Smooth muscle cell (in vitro differentiated cells): ENCODE measurements at regions not wholly inside any gene's neighbourhood (a gene's known extent, or its start where the extent isn't known, plus 50 kb on each side); places are given as distances from the start of the nearest gene placed in this dataset.

Source experiments
- DNase-seq: peaks from one replicate; lab custom pipeline; 2025; ENCODE audit not compliant: unreplicated experiment; lab: John Stamatoyannopoulos, UW
- H2AFZ ChIP-seq: fragments of 200-600 bp; sonication (generic); 2 replicates; pipeline ENCODE4 v1.6.0; 2016; ENCODE audit warnings: antibody characterized with exemption, low read depth, mild to moderate bottlenecking
- H3F3A ChIP-seq: fragments of 200-600 bp; sonication (generic); 2 replicates; pipeline ENCODE4 v1.6.0; 2017; ENCODE audit warnings: antibody characterized with exemption, low read depth
- H3K27ac ChIP-seq: fragments of 200-600 bp; sonication (generic); 2 replicates; pipeline ENCODE4 v1.5.1; 2016; ENCODE audit warnings: low read depth, mild to moderate bottlenecking
- H3K27me3 ChIP-seq: fragments of 200-600 bp; sonication (generic); 2 replicates; pipeline ENCODE4 v1.6.1; 2016; ENCODE audit warnings: low read depth, mild to moderate bottlenecking
- H3K36me3 ChIP-seq: fragments of 200-600 bp; sonication (generic); 2 replicates; pipeline ENCODE4 v1.5.1; 2016; ENCODE audit warnings: low read depth
- H3K4me1 ChIP-seq: fragments of 200-600 bp; sonication (generic); 2 replicates; pipeline ENCODE4 v1.5.1; 2016; ENCODE audit warnings: low read depth
- H3K4me2 ChIP-seq: fragments of 200-600 bp; sonication (generic); 2 replicates; pipeline ENCODE4 v1.6.0; 2016; ENCODE audit warnings: mild to moderate bottlenecking
- H3K4me3 ChIP-seq: fragments of 200-600 bp; sonication (generic); 2 replicates; pipeline ENCODE4 v1.5.1; 2016; ENCODE audit warnings: mild to moderate bottlenecking
- H3K79me2 ChIP-seq: fragments of 200-600 bp; sonication (generic); 2 replicates; pipeline ENCODE4 v1.6.0; 2016; ENCODE audit warnings: low read depth, mild to moderate bottlenecking
- H3K9ac ChIP-seq: fragments of 200-600 bp; sonication (generic); 2 replicates; pipeline ENCODE4 v1.6.0; 2016; ENCODE audit warnings: low read depth
- H3K9me3 ChIP-seq: fragments of 200-600 bp; sonication (generic); replicated peaks from 2 replicates; pipeline ENCODE4 v1.5.1; 2016; ENCODE audit warnings: low read depth
- H4K20me1 ChIP-seq: fragments of 200-600 bp; sonication (generic); 2 replicates; pipeline ENCODE4 v1.6.0; 2016; ENCODE audit warnings: low read depth
- CTCF ChIP-seq: fragments of 200-600 bp; sonication (generic); IDR thresholded peaks from 2 replicates; pipeline ENCODE4 v1.5.1; 2017; ENCODE audit warnings: borderline replicate concordance, mild to moderate bottlenecking, antibody characterized with exemption; ENCODE audit not compliant: insufficient read depth, poor library complexity, severe bottlenecking
- WGBS: methylation state at CpG from one replicate; pipeline ENCODE4 v1.1.7; 2016; ENCODE audit warnings: low lambda C conversion rate; 5-methylcytosine and 5-hydroxymethylcytosine counted together

- Histone ChIP-seq H3K79me2 (no peaks in the 10 kb centered on the region), H3K4me2 (no peak overlapping the region), H3K9me3 (no peaks in the 10 kb centered on the region), H3K27ac (no peak overlapping the region), H2AFZ (peak overlapping the region; percentile 60), H3K36me3 (no peaks in the 10 kb centered on the region), H4K20me1 (no peaks in the 10 kb centered on the region), H3K27me3 (no peaks in the 10 kb centered on the region), H3K4me1 (no peaks in the 10 kb centered on the region), H3K4me3 (no peak overlapping the region), H3K9ac (no peak overlapping the region), H3F3A (no peaks in the 10 kb centered on the region)
- TF ChIP-seq CTCF = no peak
- WGBS = 32% methylated on average over 6 of the region's 6 CpGs
- DNase-seq = no peak
Measured at GRCh38 chr2:136376798-136377211, 258.9 kb upstream of the CXCR4 start.

DNA sequence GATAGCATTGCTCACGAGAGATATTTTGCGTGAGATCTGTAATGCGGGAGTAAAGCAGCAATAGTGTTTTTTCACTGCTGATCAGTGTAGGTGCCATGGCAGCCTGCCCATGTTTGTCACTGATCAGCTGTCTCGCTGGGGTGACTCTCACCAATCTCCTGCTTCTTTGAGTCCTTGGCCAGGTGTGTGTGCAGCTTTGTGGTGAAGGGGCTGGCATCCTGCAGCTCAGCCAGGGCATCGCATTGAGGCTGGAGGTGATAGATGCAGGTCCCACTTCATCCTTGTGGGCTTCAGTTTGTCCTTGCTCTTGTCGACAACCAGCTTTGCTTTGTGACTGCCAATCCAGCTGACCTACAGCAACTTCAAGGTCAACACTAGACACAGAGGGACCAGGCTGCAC is 258.3 kb upstream of the CXCR4 start:
- no peak for TF ChIP-seq CTCF
- WGBS = 96% methylated on average over 6 of the region's 6 CpGs
- H3K27me3 ChIP-seq = no peaks in the 10 kb centered on the region
- H4K20me1 ChIP-seq = no peaks in the 10 kb centered on the region
- no peak overlapping the region for H3K4me3 ChIP-seq
- H3K4me2 ChIP-seq = no peak overlapping the region
- no peaks in the 10 kb centered on the region for H3K9me3 ChIP-seq
- DNase-seq = no peak
- H3F3A ChIP-seq = no peaks in the 10 kb centered on the region
- no peak overlapping the region for H3K9ac ChIP-seq
- no peaks in the 10 kb centered on the region for H3K4me1 ChIP-seq
- no peaks in the 10 kb centered on the region for H3K79me2 ChIP-seq
- H3K27ac ChIP-seq = no peak overlapping the region
- H3K36me3 ChIP-seq = no peaks in the 10 kb centered on the region
- H2AFZ ChIP-seq = peak overlapping the region; percentile 59

- Histone ChIP-seq H3K9me3 (no peaks in the 10 kb centered on the region), H3K4me1 (no peaks in the 10 kb centered on the region), H3K79me2 (no peaks in the 10 kb centered on the region), H3K36me3 (no peaks in the 10 kb centered on the region), H2AFZ (peak overlapping the region; percentile 59), H3K4me2 (no peak overlapping the region), H3K27me3 (peaks cover 7% of the 10 kb centered on the region), H3K27ac (no peak overlapping the region), H3K4me3 (no peak overlapping the region), H3F3A (no peaks in the 10 kb centered on the region), H4K20me1 (no peaks in the 10 kb centered on the region), H3K9ac (no peak overlapping the region)
- TF ChIP-seq CTCF = no peak
- WGBS = 95% methylated on average over 5 of the region's 5 CpGs
- DNase-seq = no peak
Measured at GRCh38 chr2:136375017-136375901, 257.3 kb upstream of the CXCR4 start.

DNA sequence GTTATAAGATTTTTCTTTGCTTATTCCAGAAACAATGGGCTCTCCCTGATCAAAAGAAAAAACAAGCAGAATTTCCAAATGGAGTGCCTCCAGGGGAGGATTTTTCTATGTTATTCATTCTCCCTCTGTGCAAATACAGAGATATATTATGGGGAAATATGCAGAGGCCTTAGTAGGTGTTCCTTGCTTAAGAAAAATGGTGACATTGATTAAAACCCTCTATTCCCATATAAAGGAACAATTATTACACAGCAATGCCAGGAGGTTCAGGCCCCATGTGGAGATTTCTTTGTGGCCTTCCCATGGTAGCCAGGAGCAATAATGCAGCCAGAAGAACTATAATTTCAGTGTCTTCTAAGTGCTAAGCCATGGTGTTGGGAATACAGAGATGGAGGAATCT is 255.9 kb upstream of the CXCR4 start:
- H3K4me1 ChIP-seq = no peaks in the 10 kb centered on the region
- H3K4me3 ChIP-seq = no peak overlapping the region
- H3K9me3 ChIP-seq = no peaks in the 10 kb centered on the region
- H4K20me1 ChIP-seq = no peaks in the 10 kb centered on the region
- DNase-seq = no peak
- peaks cover 7% of the 10 kb centered on the region for H3K27me3 ChIP-seq
- H3K27ac ChIP-seq = no peak overlapping the region
- H3K4me2 ChIP-seq = no peak overlapping the region
- H3K36me3 ChIP-seq = no peaks in the 10 kb centered on the region
- no peak overlapping the region for H3K9ac ChIP-seq
- no peaks in the 10 kb centered on the region for H3K79me2 ChIP-seq
- H3F3A ChIP-seq = no peaks in the 10 kb centered on the region
- no peak for TF ChIP-seq CTCF
- no peak overlapping the region for H2AFZ ChIP-seq
